ENCODE measurements at regions not wholly inside any gene's neighbourhood (a gene's known extent, or its start where the extent isn't known, plus 50 kb on each side); places are given as distances from the start of the nearest gene placed in this dataset.

DNA sequence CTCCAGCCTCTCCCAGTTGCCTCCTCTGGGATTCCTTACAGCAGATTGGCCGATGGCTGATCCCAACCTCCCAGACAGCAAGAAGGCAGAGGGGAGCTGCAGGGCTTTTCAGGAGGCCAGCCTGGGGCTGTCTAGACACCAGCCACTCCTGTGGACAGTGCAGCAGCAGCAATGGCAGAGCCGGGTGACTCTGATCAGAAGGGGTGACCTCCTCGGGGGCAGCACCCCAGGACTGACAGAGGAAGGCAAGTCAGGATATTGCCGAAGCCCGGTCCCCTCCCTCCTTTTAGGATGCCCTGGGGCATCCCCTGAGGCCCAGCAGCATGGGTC lies 84.5 kb downstream of the INHBB start:
- TF ChIP-seq ZNF302 (tag by site-specific recombination; IDR thresholded peaks at IDR 0.05; ENCODE audit: low read depth) (no peak), ZFP3 (tag by site-specific recombination; IDR thresholded peaks at IDR 0.05; ENCODE audit: low read depth) (no peak), ZNF561 (tag by site-specific recombination; IDR thresholded peaks at IDR 0.05; ENCODE audit: borderline replicate concordance) (no peak), ZNF175 (tag by site-specific recombination; IDR thresholded peaks at IDR 0.05) (no peak), ZBTB1 (tag by site-specific recombination; IDR thresholded peaks at IDR 0.05) (no peak), ZNF132 (tag by site-specific recombination; IDR thresholded peaks at IDR 0.05; ENCODE audit: borderline replicate concordance) (no peak)
- Histone ChIP-seq H3K4me1 (ENCODE audit: control insufficient read depth, insufficient read depth, low read length) (no peaks in the 10 kb centered on the region), H3K4me3 (ENCODE audit: low read depth, low read length) (no peak overlapping the region), H3K36me3 (ENCODE audit: control insufficient read depth in 2 of 2, insufficient read depth in 1 of 2, low read length in 2 of 2) (no peaks in the 10 kb centered on the region), H3K9me3 (ENCODE audit: control insufficient read depth, insufficient read depth, low read depth, low read length) (no peaks in the 10 kb centered on the region), H3K27ac (ENCODE audit: extremely low read depth, low read depth, low read length) (no peak overlapping the region)
- POLR2A ChIA-PET, result no interaction called here
- CTCF ChIA-PET, result no interaction called here

DNA sequence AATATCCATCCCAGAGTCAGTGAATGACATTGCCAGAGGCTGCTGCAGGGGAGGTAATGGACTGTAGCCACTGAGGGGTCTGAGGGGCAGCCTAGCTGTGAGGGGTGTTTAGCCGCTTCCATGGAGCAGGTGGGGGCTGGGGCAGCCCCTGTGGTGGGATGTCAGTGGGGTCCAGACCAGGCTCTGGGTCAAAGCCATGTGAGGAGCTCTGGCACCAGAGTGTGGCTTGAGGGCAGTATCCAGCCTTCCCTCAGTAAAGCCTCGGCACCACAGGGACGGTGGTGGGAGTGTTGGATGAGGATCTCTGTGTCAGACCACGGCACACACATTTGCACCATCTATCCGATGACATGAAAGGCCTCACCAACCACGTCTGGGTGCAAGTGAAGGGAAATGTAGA lies 85.0 kb downstream of the INHBB start:
- ChIA-PET POLR2A (no interaction called here), CTCF (no interaction called here)
- H3K4me3 ChIP-seq (ENCODE audit: low read depth, low read length), result no peak overlapping the region
- no peaks in the 10 kb centered on the region for H3K9me3 ChIP-seq (ENCODE audit: control insufficient read depth, insufficient read depth, low read depth, low read length)
- H3K4me1 ChIP-seq (ENCODE audit: control insufficient read depth, insufficient read depth, low read length), result no peaks in the 10 kb centered on the region
- no peaks in the 10 kb centered on the region for H3K36me3 ChIP-seq (ENCODE audit: control insufficient read depth in 2 of 2, insufficient read depth in 1 of 2, low read length in 2 of 2)
- H3K27ac ChIP-seq (ENCODE audit: extremely low read depth, low read depth, low read length), result no peak overlapping the region
- TF ChIP-seq ZNF473 (tag by site-specific recombination; IDR thresholded peaks at IDR 0.05) (no peak), MYNN (tag by site-specific recombination; IDR thresholded peaks at IDR 0.05; ENCODE audit: borderline replicate concordance) (no peak)

DNA sequence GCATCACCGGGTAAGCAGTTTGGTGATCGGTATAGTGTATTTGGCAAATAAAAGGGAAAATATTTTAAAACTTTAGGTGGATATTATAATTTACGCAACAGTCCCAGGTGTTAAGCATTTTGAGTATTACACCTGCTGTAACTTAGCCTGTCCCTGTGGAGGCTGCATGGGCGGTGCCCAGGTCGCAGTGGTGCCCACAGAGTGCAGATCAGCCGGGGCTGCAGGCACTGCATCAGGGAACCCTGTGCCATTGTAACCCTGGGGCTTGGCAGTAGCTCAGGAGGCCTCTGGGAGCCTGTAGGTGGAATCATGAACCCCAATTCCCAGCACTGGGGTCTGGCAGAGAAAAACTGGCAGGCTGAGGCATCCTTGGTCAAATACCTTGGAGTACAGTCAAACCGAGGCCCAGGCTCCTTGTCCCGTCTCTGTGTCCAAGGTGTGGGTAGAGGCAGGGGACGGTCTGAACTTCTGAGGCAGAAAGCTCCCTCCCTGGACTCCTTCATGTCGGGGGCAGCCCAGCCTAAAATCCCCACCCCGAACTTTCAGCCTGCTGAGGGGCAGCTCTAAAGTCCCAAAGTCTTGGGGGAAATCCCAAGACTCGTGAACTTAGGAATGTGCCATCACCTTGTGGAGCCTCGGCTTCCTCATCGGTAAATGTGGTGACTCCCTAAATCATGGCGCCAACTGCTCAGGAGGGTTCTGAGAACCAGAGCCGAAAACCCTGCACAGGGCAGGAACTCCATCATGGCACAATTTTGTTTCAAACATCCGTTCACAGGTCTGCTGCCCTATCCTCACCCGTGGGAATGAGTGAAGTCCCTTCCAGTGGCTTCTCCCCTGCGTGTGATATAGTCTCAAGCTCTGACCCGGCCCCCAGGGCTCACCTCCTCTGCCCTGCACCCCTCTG lies 85.7 kb downstream of the INHBB start:
- TF ChIP-seq ZNF302 (tag by site-specific recombination; IDR thresholded peaks at IDR 0.05; ENCODE audit: low read depth), result no peak
- TF ChIP-seq WT1 (tag by site-specific recombination; IDR thresholded peaks at IDR 0.05), result no peak
- TF ChIP-seq, protein P1, sequence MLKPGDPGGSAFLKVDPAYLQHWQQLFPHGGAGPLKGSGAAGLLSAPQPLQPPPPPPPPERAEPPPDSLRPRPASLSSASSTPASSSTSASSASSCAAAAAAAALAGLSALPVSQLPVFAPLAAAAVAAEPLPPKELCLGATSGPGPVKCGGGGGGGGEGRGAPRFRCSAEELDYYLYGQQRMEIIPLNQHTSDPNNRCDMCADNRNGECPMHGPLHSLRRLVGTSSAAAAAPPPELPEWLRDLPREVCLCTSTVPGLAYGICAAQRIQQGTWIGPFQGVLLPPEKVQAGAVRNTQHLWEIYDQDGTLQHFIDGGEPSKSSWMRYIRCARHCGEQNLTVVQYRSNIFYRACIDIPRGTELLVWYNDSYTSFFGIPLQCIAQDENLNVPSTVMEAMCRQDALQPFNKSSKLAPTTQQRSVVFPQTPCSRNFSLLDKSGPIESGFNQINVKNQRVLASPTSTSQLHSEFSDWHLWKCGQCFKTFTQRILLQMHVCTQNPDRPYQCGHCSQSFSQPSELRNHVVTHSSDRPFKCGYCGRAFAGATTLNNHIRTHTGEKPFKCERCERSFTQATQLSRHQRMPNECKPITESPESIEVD (tag by site-specific recombination; IDR thresholded peaks at IDR 0.05), result no peak
- no peak for TF ChIP-seq IKZF3 (tag by site-specific recombination; IDR thresholded peaks at IDR 0.05)
- TF ChIP-seq ZNF202 (tag by site-specific recombination; IDR thresholded peaks at IDR 0.05; ENCODE audit: borderline replicate concordance), result no peak
- no peak for TF ChIP-seq TRIM28 (IDR thresholded peaks at IDR 0.05; ENCODE audit: borderline replicate concordance, low read length)
- no peak for TF ChIP-seq ZNF629 (tag by site-specific recombination; IDR thresholded peaks at IDR 0.05)
- no peak for TF ChIP-seq KLF7 (tag by site-specific recombination; IDR thresholded peaks at IDR 0.05; ENCODE audit: borderline replicate concordance)
- no peak for TF ChIP-seq HOXC10 (CRISPR knock-in tag; IDR thresholded peaks at IDR 0.05)
- TF ChIP-seq ZBTB26 (tag by site-specific recombination; optimal IDR thresholded peaks at IDR 0.05), result no peak
- TF ChIP-seq ZNF341 (tag by site-specific recombination; IDR thresholded peaks at IDR 0.05; ENCODE audit: low read depth), result no peak
- no peak overlapping the region for H3K4me3 ChIP-seq (ENCODE audit: low read depth, low read length)
- H3K27ac ChIP-seq (ENCODE audit: extremely low read depth, low read depth, low read length), result no peak overlapping the region
- ChIA-PET POLR2A (no interaction called here), CTCF (interaction anchor here (0.5 kb wide), 1 partner anchor 924 kb away, joined by 3 read pairs; no protein-coding TSS in a partner anchor)
- no peaks in the 10 kb centered on the region for H3K4me1 ChIP-seq (ENCODE audit: control insufficient read depth, insufficient read depth, low read length)
- H3K9me3 ChIP-seq (ENCODE audit: control insufficient read depth, insufficient read depth, low read depth, low read length), result no peaks in the 10 kb centered on the region
- no peaks in the 10 kb centered on the region for H3K36me3 ChIP-seq (ENCODE audit: control insufficient read depth in 2 of 2, insufficient read depth in 1 of 2, low read length in 2 of 2)
